ENCODE measurements at regions not wholly inside any gene's neighbourhood (a gene's known extent, or its start where the extent isn't known, plus 50 kb on each side); places are given as distances from the start of the nearest gene placed in this dataset.
"Not testable (repeated sequence)": the region's sequence is repeated elsewhere in the genome, so short reads cannot be mapped to it uniquely, and the experiment has no call there.

DNA sequence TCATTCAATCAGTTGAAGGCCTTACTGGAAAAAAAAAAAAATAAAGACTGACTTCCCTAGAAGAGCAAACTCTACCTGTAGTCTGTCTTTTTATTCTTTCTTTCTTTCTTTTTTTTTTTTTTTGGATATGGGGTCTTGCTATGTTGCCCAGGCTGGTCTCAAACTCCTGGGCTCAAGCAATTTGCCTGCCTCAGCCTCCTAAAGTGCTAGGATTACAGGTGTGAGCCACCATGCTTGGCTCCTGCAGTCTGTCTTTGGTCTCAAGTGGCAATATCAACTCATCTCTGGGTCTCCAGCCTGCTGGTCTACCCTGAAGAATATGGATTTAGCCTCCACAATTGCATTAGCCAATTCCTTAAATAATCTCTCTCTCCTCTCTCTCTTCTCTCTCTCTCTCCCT lies 167.7 kb upstream of the P2RY1 start:
- DNase-seq (ENCODE audit: low read depth) = no peak

DNA sequence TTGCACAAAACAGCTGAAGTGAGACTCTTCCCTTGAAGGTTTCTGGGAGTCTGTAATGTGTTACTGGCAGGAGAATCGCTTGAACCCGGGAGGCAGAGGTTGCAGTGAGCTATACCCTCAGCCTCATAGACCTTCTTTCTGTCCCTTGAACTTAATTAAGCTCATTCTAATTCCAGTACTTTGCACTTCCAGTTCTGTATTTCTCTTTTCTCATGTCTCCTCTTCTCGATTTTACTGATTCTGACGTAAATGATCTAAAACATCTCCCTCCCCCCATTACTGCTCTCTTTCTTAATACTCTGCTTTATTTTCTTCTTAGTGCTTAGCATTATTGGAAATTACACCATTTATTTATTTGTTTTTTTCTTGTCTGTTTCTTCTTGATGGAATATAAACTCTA lies 165.4 kb upstream of the P2RY1 start:
- DNase-seq (ENCODE audit: low read depth) = no peak

DNA sequence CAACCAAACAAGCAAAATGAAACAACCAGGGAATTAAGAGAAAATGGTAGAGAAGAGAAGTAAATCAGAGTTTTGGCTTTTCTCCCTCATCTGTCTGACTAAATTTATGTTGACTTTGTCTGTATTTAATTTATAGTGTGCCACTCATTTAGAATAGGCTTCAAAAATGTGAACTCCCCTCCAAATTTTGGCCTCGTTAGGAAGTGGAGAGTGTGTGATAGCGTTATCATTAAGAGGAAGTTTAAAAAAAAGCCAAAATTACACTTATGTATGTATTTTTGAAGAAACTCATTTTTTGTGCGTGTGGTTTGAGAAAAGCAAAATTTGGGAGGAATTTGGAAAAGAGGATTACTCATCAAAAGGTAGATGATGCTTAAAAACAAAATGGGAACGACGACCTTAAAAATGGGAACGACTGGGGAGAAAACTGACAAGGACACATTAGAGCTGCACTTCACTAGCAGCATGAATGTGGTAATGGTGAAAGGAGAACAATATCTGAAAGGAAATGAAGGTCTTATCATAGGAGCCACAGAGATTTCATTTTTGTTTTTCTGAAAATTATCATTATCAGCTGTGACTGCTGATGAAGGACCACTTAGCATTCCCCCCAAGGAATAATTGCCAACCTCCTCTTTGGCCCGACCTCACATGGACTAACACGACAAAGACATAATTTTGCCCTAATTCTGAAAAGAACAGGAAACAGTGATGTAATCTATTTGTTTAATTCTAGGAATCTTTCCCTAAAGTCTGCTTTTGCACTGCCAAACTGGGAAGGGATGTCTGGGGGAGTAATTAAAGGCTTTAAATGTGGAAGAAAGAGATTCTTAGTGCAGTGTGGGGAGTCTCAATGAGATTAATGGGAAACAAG lies 163.2 kb upstream of the P2RY1 start:
- DNase-seq (ENCODE audit: low read depth) = no peak

DNA sequence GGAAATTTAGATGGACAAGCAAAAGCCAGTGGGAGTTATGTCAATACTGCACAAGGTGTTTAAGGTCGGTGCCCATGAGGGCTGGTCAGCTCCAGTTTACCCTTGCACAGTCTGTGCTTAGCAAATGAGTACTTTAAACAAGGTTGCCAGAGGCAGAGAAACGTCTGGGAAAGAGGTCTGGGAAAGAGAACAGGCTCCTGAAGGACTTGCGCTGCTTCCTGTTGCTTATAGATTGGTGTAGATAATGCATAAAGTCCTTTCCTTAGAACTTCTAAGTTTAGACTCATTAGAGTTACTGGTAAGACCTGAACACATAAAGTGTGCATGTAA lies 162.6 kb upstream of the P2RY1 start:
- no peak for DNase-seq (ENCODE audit: low read depth)

DNA sequence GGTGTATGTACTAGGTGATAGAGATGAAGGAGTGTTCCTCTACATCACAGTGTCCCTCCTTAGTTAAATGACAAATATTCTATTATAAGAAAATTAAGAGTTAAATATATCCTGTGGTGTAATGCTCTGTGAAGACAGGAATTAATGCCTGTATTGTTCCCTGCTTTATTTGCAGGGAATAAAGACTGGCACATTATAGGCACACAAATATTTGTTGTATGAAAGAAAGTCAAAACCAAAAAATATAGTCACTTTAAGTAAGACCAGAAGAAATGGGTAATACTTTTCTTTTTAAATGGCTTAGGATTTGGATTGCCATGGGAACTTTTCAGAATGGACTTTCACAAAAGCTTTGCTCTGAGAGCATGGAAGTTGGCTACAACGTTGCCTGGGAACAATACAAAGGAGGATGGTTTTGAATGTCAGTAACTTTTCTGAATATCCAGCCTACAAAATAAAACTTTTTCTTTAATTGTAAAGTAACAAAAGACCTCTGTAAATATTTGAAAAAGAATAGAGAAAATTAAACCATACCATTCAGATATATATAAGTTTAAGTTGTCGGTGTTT lies 158.0 kb upstream of the P2RY1 start:
- no peak for DNase-seq (ENCODE audit: low read depth)

DNA sequence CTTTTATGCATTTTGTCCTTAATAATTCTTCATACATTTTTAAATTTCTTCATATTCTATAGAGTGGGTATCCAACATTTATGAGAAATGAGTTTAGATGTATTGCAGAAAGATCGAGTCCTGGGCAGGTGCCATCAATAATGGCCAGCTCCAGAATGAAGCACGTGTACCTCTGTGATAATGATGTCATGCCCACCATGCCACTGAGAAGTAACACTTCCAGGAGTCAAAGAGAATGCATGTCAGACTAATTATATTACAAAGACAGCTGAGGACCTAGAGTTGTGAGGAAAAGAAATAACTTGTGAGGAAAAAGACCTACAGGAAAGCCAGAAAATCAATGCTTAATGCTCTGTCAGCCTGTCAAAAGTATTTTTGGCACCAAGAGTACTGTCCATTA lies 157.4 kb upstream of the P2RY1 start:
- DNase-seq (ENCODE audit: low read depth) = no peak

DNA sequence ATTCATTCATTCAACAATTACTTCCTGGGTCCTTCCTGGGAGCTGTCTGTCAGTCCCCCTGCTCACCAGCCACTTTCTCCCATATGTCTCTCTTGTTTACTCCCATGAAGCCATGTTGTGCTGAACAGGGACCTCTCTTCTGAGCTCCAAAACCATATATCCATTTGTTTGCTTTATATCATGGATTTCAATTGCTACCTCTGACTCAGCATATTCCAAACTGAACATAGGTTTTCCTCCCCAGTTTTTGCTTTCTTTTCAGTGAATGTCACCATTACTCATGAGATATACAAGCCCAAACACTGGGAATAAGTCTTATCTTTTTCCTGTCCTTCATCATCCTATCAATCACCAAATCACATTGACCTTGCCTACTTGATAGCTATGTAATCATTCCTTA lies 152.5 kb upstream of the P2RY1 start:
- no peak for DNase-seq (ENCODE audit: low read depth)

DNA sequence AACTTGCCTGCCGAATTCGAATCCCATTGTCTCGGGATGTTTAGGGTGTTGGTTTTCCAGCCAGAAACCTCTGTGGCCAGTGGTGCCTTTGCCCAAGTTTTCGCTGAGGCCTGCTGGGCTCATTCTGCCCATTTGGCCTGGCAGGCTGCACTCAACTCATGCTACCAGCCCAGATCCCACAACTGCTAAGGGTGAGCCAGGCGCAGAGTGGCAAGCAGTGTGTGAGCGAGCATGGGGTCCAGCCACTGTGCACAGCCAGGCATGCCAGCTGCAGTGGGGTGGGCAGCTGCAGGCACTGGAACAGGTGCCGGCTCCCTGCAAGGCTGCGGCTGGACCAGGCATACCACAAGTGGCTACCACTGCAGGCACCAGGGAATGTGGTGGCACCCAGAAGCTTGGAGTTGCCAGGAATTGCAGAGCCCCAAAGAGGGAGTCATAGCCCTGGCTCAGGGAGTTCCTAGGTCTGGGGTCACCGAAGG lies 151.4 kb upstream of the P2RY1 start:
- DNase-seq (ENCODE audit: low read depth) = no peak

DNA sequence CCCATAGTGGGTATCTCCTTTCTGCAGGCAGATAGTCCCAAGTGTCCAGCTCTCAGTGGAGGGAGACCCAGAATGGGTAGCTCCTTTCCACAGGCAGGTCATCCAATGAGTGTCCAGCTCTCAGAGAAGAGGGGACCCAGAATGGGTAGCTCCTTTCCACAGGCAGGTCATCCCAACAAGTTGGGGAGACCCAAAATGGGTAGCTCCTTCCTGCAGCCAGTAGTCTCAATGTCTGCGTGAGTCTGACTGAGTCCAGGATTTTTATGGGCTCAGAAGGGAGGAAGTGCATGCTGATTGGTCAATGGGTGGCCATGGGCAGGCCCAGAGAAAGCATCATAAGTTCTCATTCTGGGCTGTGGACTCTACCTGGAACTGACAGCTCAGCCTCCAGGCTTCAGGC lies 150.7 kb upstream of the P2RY1 start:
- DNase-seq (ENCODE audit: low read depth) = no peak

DNA sequence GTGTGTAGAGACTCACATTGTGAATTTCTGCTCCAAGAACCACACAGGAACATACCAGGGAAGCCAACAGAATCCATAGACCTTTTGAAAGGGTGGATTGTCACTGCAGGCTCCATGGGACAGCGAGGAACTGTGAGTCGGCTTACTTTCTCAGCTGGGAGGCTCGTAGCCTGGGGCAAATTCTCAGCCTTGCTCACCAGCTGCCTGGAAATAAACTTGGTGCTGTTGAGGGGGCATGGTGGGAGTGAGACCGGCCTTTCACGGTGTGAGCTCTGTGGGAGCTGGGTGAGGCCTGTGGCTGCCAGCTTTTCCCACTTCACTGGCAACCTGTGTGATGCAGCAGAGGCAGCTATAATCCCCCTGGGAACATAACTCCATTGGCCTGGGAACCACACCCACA lies 146.6 kb upstream of the P2RY1 start:
- DNase-seq (ENCODE audit: low read depth) = no peak

DNA sequence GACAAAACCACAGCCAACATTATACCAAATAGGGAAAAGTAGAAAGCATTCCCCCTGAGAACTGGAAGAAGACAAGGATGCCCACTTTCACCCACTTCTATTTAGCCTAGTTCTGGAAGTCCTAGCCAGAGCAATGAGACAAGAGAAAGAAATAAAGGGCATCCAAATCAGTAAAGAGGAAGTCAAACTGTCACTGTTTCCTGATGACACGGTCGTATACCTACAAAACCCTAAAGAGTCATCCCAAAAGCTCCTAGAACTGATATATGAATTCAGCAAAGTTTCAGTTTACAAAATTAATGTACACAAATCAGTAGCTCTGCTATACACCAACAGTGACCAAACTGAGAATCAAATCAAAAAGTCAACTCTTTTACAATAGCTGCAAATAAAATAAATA lies 142.6 kb upstream of the P2RY1 start:
- not testable (repeated sequence) for DNase-seq (ENCODE audit: low read depth)

DNA sequence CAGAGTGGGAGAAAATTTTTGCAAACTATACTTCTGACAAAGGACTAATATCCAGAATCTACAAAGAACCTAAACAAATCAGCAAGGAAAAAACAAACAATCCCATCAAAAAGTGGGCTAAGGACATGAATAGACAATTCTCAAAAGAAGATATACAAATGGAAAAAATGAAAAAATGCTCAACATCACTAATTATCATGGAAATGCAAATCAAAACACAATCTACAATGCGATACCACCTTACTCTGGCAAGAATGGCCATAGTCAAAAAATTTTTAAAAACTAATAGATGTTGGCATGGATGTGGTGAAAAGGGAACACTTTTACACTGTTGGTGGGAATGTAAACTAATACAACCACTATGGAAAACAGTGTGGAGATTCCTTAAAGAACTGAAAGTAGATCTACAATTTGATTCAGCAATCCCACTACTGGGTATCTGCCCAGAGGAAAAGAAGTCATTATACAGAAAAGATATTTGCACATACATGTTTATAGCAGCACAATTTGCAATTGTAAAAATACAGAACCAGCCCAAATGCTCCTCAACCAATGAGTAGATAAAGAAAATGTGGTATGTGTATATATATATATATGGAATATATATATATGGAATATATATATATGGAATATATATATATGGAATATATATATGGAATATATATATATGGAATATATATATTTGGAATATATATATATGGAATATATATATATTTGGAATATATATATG lies 141.2 kb upstream of the P2RY1 start:
- not testable (repeated sequence) for DNase-seq (ENCODE audit: low read depth)

DNA sequence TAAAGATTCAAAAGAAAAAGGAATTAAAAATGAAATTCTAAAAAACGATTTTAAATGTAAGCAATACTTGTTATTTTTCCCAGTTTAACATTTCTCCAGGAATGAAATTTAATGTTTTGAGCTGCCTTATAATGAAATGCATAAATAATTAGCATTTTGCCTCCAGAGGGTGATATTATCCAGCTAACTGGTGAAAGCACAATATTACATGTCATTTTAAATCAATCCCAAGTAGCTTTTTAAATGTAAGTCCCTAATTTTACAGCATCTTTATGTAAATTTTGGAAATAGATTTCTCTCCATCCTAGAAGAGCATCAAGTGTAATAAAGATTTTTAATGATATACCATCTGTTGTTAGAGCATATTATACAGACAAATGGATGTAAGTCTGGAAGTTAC lies 139.1 kb upstream of the P2RY1 start:
- DNase-seq (ENCODE audit: low read depth) = no peak

DNA sequence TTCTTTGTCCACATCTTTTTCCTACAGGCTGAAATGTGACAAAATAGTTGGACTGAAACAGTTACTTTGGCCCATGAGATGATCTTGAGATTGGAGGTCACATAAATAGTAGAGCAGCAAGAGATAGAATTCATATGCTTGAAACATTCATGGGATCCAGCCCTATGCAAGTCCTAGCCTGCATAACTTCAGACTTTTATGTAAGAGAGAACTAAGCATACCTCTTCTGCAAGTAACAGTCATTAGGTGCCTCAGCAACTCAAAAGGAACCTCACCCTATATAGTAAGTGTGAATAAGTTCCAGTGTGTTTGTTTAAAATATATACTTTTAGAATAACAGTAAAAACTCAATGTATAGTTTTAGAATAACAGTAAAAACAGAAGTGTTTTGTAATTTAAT lies 138.0 kb upstream of the P2RY1 start:
- DNase-seq (ENCODE audit: low read depth) = no peak

DNA sequence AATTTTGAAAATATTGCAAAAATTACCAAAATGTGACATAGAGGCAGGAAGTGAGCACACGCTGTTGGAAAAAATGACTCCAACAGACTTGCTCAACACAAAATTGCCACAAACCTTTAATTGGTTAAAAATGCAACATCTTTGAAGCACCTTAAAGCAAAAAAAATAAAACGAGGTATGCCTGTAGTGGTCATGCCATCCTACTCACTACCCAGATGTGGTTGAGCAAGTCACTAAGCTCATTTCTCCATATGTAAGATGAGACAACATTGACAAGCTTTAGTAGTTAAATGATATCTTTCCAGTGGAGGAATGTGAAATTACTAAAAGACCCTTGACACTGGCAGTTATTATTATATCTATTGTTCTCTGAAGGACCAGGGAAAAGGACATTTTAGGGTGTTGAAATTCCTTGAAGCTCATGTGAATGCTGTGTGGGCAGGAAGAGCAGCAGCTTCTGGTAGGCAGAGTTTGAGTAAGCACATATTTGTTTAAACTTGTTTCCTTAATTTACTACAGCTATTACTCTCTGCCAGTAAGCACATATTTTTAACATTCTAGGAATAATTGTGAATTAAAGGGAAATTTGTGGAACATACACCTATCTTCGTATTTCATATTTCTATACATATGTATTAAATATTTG lies 131.6 kb upstream of the P2RY1 start:
- DNase-seq (ENCODE audit: low read depth) = no peak

DNA sequence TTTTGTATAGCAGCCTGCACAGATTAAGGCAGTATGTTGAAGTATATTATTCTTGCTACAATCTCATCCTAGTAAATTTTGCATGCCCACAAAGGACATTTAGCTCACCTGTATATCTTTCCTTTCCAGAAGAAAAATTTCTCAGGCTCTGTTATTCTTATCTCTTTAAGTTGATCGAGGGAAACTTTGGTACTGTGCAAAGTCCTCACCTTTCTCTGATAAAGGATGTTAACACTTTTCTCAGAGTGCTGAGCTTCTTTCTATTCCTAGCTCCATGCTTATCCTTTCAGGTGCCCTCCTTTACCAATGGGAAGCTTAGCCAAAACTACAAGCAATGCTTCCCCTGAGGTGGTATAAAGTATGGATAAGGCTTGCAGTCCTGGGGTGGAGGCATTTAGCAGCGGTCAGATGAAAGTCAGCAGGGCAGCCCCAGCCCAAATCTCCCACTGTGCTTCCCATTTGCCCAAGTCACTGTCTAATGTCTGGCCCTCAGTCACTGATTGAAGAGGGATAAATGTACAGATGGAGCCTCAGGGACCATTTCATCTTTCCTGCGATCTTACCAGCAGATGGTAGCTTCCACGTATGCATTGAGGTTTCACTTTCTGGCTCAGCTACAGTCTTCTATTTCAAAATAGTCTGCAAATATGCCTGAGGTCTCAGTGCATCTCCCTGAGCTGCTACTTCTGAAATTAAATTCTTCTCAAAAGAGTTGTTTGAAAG lies 127.8 kb upstream of the P2RY1 start:
- DNase-seq (ENCODE audit: low read depth) = no peak

DNA sequence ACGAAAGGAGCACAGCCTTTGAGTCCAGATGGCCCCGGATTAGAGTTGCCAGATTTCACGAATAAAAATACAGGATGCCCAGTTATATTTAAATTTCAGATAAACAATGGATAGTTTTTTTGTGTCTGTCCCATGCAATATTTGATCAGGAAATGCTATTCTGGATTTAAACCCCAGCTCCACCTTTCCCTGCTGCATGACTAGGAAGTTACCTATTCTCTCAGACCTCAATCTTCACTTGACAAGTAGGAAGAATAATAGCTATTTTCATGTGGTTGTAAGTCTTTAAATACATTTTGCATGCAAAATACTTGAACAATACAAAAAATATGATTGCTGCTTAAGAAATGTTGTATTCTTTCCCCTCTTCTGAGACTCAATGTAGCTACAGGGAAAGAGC lies 125.3 kb upstream of the P2RY1 start:
- no peak for DNase-seq (ENCODE audit: low read depth)

DNA sequence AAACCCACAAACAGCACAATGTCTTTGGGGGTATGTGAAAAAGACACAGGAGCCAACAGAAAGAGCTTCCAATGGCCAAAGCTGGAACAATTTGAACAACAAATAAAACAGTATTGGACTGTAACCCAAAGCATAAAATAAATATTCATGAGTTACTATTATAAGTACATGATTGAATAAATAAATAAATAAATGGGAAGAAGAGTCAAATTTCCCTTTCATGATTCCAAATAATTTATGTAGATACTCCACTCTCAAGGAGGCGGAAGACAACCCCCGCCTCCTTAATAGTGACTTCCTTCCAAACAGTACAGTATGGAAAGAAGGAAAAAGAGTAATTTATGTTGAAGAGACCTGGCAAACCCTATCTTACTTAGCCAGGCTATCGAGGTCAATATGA lies 124.4 kb upstream of the P2RY1 start:
- DNase-seq (ENCODE audit: low read depth) = no peak

DNA sequence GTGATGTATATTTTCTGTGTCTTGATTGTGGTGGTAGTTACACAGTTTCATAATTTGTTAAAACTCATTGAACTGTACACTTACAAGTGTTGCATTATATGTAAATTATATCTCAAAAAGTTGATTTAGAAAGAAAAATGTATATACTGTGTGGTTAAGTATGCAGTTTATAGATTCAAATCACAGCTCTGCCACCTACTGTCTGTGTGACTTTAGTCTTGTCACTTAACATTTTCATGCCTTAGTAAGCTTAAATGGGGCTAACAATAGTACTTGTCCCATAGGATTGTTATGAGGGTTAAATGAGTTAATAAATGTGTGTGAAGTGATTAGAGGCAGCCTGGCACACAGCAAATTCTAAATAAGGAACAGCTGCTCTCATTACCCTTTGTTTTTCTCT lies 120.9 kb upstream of the P2RY1 start:
- DNase-seq (ENCODE audit: low read depth) = no peak

DNA sequence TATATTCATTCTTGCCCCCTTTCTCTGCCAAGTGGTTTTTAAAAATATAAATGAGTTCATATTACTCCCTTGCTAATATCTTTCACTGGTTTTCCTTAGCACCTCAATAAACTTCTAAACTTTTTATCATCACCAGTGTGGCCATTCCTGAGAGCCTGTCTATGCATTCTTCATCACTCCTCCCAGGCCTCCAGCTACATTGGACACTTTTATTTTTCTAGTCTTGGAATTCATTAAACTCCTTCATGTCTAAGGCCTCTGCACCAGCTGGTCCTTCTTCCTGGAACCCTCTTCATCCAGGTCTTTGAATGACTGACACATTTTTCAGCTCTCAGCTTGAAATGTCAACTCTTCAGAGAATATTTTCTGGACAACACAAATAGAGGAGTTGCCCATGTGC lies 120.4 kb upstream of the P2RY1 start:
- no peak for DNase-seq (ENCODE audit: low read depth)

DNA sequence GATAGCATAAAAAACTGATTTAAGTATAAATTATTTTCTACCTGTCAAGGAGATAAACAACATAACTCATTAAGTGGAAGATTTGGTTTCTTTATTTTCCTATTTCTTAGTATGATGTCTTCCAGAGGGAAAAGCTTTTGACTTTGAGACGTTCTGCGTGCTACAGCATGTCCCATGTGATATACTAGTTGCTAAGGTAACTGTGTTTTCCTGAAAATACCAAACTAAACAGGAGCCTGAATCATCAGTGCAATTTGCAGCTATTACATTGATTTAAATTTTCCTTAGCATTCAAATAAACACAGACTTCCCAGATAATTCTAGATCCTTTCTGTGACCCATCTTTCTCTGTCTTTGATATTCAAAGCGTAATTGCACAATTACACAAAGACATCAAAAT lies 117.7 kb upstream of the P2RY1 start:
- DNase-seq (ENCODE audit: low read depth) = no peak

DNA sequence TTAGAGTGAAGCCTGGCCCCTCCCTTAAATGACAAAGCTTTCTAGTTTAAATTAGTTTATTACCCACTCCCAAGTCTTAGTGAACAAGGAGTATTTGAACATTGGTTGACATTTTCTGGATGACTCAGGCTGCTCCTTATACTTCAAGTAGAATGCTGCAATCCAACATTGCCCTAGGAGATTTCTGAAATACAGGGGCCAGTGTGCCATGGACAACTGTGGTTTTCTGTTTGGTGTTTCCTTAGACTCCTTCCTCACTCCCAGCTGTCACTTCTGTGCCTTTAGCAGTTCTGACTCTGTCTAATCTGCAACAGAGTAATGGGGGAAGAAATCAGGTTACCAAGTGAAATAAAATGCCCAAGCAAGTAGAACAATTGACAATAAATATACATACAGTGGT lies 116.1 kb upstream of the P2RY1 start:
- DNase-seq (ENCODE audit: low read depth) = no peak

Data from GM04504 (cell line).